Limb (tissue), 2 donors: ENCODE measurements at regions not wholly inside any gene's neighbourhood (a gene's known extent, or its start where the extent isn't known, plus 50 kb on each side); places are given as distances from the start of the nearest gene placed in this dataset.

Experiments
- DNase-seq, 2 donors: peaks; one replicate each; pipeline ENCODE4 v3.0.0-alpha.2; 2016; ENCODE audit errors: extremely low spot score in 2 of 2

- DNase-seq, result peak in 1 of 2 donors; percentile 68
These were observed 592.5 kb downstream of the ARL4A start for GRCh38 chr7:13279854-13280435.

- peak in 1 of 2 donors; percentile 51 for DNase-seq
These were observed 595.0 kb downstream of the ARL4A start for GRCh38 chr7:13282377-13282980.

GRCh38 chr7:13286916-13287315, 599.5 kb downstream of the ARL4A start:
- no peak for DNase-seq

GRCh38 chr7:13288516-13288915, 601.1 kb downstream of the ARL4A start:
- DNase-seq, result no peak

- peak in 1 of 2 donors; percentile 7 for DNase-seq
These were observed 603.5 kb downstream of the ARL4A start for GRCh38 chr7:13290975-13291374.

GRCh38 chr7:13293264-13294002, 606.0 kb downstream of the ARL4A start:
- peak in 1 of 2 donors; percentile 21 for DNase-seq

- DNase-seq, result no peak
These were observed 619.6 kb downstream of the ARL4A start for GRCh38 chr7:13307040-13307439.

- DNase-seq, result no peak
These were observed 621.0 kb downstream of the ARL4A start for GRCh38 chr7:13308423-13308822.

- no peak for DNase-seq
These were observed 622.1 kb downstream of the ARL4A start for GRCh38 chr7:13309535-13309934.

GRCh38 chr7:13312307-13312706, 624.9 kb downstream of the ARL4A start:
- no peak for DNase-seq

- no peak for DNase-seq
These were observed 632.9 kb downstream of the ARL4A start for GRCh38 chr7:13320333-13320732.

GRCh38 chr7:13321316-13321715, 633.9 kb downstream of the ARL4A start:
- no peak for DNase-seq

GRCh38 chr7:13322126-13322525, 634.7 kb downstream of the ARL4A start:
- no peak for DNase-seq

- no peak for DNase-seq
These were observed 640.2 kb downstream of the ARL4A start for GRCh38 chr7:13327669-13328068.

GRCh38 chr7:13333371-13333770, 645.9 kb downstream of the ARL4A start:
- DNase-seq, result no peak

- no peak for DNase-seq
These were observed 648.8 kb downstream of the ARL4A start for GRCh38 chr7:13336227-13336626.

GRCh38 chr7:13352677-13353076, 636.8 kb downstream of the ETV1 start:
- no peak for DNase-seq

- DNase-seq, result no peak
These were observed 629.8 kb downstream of the ETV1 start for GRCh38 chr7:13359656-13360055.

GRCh38 chr7:13386741-13387140, 602.7 kb downstream of the ETV1 start:
- no peak for DNase-seq

- DNase-seq, result no peak
These were observed 581.6 kb downstream of the ETV1 start for GRCh38 chr7:13407911-13408310.

GRCh38 chr7:13411151-13411550, 578.3 kb downstream of the ETV1 start:
- DNase-seq, result no peak

GRCh38 chr7:13411636-13412035, 577.8 kb downstream of the ETV1 start:
- no peak for DNase-seq

GRCh38 chr7:13414181-13414580, 575.3 kb downstream of the ETV1 start:
- no peak for DNase-seq
